Activated CD8-positive, alpha-beta T cell treated with anti-CD3 and anti-CD28 coated beads for 36 hours (primary cell): ENCODE measurements at regions not wholly inside any gene's neighbourhood (a gene's known extent, or its start where the extent isn't known, plus 50 kb on each side); places are given as distances from the start of the nearest gene placed in this dataset.

ENCODE experiments used
- ATAC-seq: fragments of 200-7000 bp; cut with Tn5 transposase; one replicate; pipeline ENCODE4 v1.10.0; 2021; ENCODE audit warnings: mild to moderate bottlenecking, moderate library complexity
- CTCF ChIA-PET: fragments of 350-600 bp; sonication (Branson Sonifier 250); formaldehyde crosslinking; loops from one replicate; lab custom pipeline; 2021; ENCODE audit warnings: antibody characterized with exemption; lab: Charles Lee
- POLR2A ChIA-PET: fragments of 350-600 bp; sonication (Branson Sonifier 250); formaldehyde crosslinking; loops from one replicate; lab custom pipeline; 2021; ENCODE audit warnings: antibody characterized with exemption; lab: Charles Lee
- DNase-seq: peaks from one replicate; pipeline ENCODE4 v3.0.0-alpha.2; 2020
- H3K27ac Mint-ChIP-seq: one replicate; pipeline ENCODE4 v1.8.0; 2021; ENCODE audit warnings: mild to moderate bottlenecking, mixed read lengths
- H3K27me3 Mint-ChIP-seq: one replicate; pipeline ENCODE4 v1.8.0; 2021; ENCODE audit warnings: mixed read lengths
- H3K36me3 Mint-ChIP-seq: one replicate; pipeline ENCODE4 v1.8.0; 2021; ENCODE audit warnings: low read depth, mixed read lengths
- H3K4me1 Mint-ChIP-seq: one replicate; pipeline ENCODE4 v1.8.0; 2021; ENCODE audit warnings: low read depth, mixed read lengths
- H3K4me3 Mint-ChIP-seq: one replicate; pipeline ENCODE4 v1.8.0; 2021; ENCODE audit warnings: mild to moderate bottlenecking, moderate library complexity, mixed read lengths
- H3K9me3 Mint-ChIP-seq: one replicate; pipeline ENCODE4 v1.8.0; 2021; ENCODE audit warnings: mixed read lengths
- intact Hi-C: fragments of 100-400 bp; cut with micrococcal nuclease; formaldehyde crosslinking; loops from one replicate; pipeline ENCODE4 v1.10.0; 2022
- TF ChIP-seq, protein P1 (sequence below): fragments of 200-600 bp; IDR thresholded peaks from one replicate; pipeline ENCODE4 v1.8.0; 2022; ENCODE audit warnings: antibody characterized with exemption, mild to moderate bottlenecking

DNA sequence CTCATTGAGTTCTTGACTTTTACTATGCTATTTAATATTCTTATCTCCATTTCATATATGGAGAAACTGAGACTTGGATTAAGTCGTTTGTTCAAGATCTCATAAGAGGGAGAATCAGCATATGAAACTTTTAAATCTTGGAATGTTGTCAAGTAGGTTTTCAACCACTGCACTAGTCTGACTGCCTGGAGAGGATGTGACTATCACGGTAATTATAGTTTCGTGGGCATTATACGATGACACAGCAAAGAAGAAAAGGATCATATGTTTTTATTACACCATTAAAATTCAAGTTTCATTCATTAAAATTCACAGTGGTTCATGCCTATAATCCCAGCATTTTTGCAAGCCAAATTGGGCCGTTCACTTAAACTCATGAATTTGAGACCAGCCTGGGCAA, 555.2 kb downstream of the SLITRK1 start:
- Mint-ChIP-seq H3K4me1 (no peaks in the 10 kb centered on the region), H3K36me3 (no peaks in the 10 kb centered on the region), H3K9me3 (peaks cover 12% of the 10 kb centered on the region)

DNA sequence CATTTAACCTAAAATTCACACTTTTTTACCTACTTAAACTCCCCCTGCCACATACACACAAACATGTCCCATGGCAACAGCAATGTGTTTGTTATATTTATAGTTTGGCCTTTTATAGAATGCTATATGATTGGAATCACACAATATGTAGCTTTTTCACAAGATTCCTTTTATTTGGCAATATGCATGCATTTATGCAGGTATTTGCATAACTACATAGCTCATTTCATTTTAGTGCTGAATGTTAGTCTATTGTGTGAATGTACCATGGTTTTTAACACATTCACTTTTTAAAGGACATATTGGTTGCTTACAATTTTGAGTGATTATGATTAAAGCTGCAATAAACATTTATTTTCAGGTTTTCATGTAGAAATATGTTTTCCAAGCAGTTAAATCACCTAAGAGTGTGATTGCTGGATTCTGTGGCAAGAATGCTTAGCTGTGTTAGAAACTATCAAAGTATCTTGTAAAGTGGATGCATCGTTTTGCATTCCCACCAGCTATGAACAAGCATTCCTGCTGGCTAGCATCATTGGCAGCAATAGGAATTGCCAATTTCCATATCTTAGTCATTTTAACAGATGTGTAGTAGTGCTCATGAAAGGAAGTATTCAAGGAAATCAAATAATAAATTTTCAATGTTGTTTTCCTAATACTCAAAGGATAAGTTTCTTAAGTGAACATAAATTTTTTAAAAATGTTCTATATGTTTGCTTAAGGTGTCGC, 557.0 kb downstream of the SLITRK1 start:
- intact Hi-C loops: no loop called here
- Mint-ChIP-seq H3K9me3 (peaks cover 8% of the 10 kb centered on the region), H3K36me3 (no peaks in the 10 kb centered on the region), H3K4me3 (no peak overlapping the region), H3K27me3 (no peaks in the 10 kb centered on the region), H3K4me1 (no peaks in the 10 kb centered on the region), H3K27ac (no peak overlapping the region)
- ChIA-PET CTCF (no interaction called here), POLR2A (no interaction called here)
- no peak for ATAC-seq
- TF ChIP-seq, protein P1, sequence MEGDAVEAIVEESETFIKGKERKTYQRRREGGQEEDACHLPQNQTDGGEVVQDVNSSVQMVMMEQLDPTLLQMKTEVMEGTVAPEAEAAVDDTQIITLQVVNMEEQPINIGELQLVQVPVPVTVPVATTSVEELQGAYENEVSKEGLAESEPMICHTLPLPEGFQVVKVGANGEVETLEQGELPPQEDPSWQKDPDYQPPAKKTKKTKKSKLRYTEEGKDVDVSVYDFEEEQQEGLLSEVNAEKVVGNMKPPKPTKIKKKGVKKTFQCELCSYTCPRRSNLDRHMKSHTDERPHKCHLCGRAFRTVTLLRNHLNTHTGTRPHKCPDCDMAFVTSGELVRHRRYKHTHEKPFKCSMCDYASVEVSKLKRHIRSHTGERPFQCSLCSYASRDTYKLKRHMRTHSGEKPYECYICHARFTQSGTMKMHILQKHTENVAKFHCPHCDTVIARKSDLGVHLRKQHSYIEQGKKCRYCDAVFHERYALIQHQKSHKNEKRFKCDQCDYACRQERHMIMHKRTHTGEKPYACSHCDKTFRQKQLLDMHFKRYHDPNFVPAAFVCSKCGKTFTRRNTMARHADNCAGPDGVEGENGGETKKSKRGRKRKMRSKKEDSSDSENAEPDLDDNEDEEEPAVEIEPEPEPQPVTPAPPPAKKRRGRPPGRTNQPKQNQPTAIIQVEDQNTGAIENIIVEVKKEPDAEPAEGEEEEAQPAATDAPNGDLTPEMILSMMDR: no peak
- DNase-seq: no peak

More for the DNA sequence above, 555.2 kb downstream of the SLITRK1 start:
- intact Hi-C loops: no loop called here
- no peak overlapping the region for H3K27ac Mint-ChIP-seq
- ChIA-PET POLR2A (no interaction called here), CTCF (no interaction called here)
- no peak overlapping the region for H3K4me3 Mint-ChIP-seq
- no peak for DNase-seq
- no peak for ATAC-seq
- no peaks in the 10 kb centered on the region for H3K27me3 Mint-ChIP-seq
- TF ChIP-seq, protein P1: no peak

DNA sequence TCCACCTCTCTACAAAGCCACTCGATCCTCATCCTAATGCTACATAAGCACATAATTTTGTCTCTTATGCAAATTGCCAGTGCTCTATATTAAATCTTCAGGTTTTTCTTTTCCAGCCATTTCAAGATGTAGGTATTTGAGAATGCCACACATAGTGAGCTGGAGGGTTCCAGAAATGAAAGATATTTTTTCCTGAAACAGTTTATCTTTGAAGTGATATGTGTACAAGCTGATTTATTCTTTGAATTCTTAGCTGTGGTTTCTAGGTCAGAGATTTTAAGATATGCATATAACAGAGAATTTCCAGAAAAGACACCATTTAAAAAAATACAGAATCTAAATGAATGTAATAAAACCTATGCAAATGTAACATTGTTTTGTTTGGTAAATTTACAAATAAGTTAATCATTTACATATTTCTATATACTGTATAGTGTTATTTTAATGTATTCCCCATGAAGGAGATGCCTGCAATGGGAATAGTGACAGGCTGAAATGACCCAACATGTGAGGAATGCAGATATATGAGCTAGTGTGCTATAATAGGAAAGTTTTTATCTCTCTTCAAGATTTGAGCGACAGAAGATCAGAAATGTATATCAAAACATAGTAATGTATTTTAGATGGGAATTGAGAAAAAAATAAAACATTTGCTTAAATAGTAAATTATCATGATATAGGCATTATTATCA, 570.2 kb downstream of the SLITRK1 start:
- H3K4me1 Mint-ChIP-seq: no peaks in the 10 kb centered on the region
- no peaks in the 10 kb centered on the region for H3K36me3 Mint-ChIP-seq
- POLR2A ChIA-PET: no interaction called here
- H3K27me3 Mint-ChIP-seq: no peaks in the 10 kb centered on the region
- no peak for ATAC-seq
- intact Hi-C loops: no loop called here
- CTCF ChIA-PET: no interaction called here
- no peak overlapping the region for H3K4me3 Mint-ChIP-seq
- H3K9me3 Mint-ChIP-seq: no peaks in the 10 kb centered on the region
- no peak overlapping the region for H3K27ac Mint-ChIP-seq
- no peak for DNase-seq
- TF ChIP-seq, protein P1: no peak

DNA sequence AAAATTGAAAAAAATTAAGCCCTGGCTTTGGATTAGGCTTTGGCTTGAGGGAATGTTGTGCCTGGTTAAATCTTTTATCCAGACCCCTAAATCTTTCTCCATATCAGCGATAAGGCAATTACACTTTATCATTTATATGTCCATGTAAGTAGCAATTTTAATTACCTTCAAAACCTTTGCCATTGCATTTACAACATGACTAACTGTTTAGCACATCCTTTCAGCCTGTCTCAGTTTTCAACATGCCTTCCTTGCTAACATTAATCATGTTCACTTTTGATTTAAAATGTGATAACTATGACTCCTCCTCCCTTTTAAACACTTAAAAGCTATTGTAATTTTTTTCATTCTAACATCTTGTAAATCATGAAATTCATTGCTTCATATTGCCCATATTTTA, 583.7 kb downstream of the SLITRK1 start:
- H3K27ac Mint-ChIP-seq: no peak overlapping the region
- ATAC-seq (no peak), DNase-seq (no peak)
- POLR2A ChIA-PET: no interaction called here
- H3K36me3 Mint-ChIP-seq: no peaks in the 10 kb centered on the region
- intact Hi-C loops: no loop called here
- H3K27me3 Mint-ChIP-seq: no peaks in the 10 kb centered on the region
- TF ChIP-seq, protein P1: no peak
- no peak overlapping the region for H3K4me3 Mint-ChIP-seq
- no peaks in the 10 kb centered on the region for H3K4me1 Mint-ChIP-seq
- peaks cover 11% of the 10 kb centered on the region for H3K9me3 Mint-ChIP-seq
- CTCF ChIA-PET: no interaction called here

DNA sequence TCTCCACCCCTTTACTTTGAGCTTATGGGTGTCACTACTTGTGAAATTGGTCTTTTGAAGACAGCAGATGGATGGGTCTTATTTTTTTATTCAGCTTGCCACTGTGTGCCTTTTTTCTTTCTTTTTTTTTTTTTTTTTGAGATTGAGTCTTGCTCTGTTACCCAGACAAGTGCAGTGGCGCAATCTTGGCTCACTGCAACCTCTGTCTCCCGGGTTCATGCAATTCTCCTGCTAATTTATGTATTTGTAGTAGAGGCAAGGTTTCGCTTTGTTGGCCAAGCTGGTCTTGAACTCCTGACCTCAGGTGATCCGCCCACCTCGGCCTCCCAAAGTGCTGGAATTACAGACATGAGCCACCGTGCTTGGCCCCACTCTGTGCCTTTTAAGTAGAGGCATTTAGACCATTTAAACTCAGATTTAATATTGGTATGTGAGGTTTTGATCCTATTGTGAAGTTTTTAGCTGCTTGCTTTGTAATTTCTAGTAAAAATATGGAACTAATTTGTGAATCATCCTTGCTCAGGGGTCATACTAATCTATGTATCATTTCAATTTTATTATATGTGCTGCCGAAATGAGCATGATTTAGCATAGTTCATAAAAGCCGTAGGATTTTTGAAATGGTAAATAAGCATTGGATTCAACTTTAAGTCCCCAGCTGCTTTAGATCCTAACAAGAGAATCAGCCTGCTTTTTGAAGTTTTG, 584.5 kb downstream of the SLITRK1 start:
- Mint-ChIP-seq H3K4me3 (no peak overlapping the region), H3K9me3 (peaks cover 17% of the 10 kb centered on the region), H3K27ac (no peak overlapping the region), H3K4me1 (no peaks in the 10 kb centered on the region), H3K36me3 (no peaks in the 10 kb centered on the region), H3K27me3 (no peaks in the 10 kb centered on the region)
- POLR2A ChIA-PET: no interaction called here
- no peak for ATAC-seq
- CTCF ChIA-PET: no interaction called here
- intact Hi-C loops: no loop called here
- no peak for DNase-seq
- TF ChIP-seq, protein P1: no peak
